ENCODE measurements at regions not wholly inside any gene's neighbourhood (a gene's known extent, or its start where the extent isn't known, plus 50 kb on each side); places are given as distances from the start of the nearest gene placed in this dataset.

- peak in 2 of 56 donors; percentile 0 to 18 for DNase-seq
Measured at GRCh38 chr2:66948234-66948633, 448.9 kb upstream of the ETAA1 start.

DNA sequence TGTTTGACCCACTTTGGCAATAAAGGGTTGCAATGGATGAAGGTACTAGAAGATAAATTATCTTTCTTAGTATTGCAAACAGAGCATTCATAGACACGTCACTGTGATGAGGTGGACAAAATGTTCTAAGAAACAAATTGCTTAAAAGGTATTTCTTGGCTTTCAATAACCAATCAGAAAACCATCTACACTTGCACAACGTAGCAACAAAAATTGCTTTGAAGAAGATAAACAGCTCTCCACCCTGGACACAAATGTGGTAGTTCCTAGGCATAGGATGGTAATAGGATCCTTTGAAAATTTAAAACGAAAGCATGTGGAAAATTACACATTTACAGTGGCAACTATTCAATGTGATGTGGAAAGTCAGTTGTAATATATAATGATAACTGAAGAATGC, 439.9 kb upstream of the ETAA1 start:
- no peak for DNase-seq

DNA sequence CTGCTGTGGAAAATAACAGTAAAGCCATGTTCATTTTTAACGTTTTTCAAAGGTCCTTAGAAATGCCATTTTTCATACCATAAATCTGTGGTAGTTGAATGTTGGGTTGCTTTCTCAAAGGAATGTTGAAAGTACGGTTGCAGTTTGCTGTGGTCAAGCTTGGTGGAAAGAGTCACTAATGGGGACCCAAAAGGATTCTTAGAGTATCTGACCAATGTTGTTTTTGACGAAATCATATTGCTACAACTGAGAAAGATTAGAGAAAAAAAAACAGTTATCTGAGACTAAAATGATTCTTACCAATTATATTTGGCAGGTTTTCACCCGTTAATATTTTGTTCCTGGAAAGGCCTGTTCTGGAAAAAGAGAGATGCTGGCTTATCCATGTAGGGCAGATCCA, 439.5 kb upstream of the ETAA1 start:
- no peak for DNase-seq

DNA sequence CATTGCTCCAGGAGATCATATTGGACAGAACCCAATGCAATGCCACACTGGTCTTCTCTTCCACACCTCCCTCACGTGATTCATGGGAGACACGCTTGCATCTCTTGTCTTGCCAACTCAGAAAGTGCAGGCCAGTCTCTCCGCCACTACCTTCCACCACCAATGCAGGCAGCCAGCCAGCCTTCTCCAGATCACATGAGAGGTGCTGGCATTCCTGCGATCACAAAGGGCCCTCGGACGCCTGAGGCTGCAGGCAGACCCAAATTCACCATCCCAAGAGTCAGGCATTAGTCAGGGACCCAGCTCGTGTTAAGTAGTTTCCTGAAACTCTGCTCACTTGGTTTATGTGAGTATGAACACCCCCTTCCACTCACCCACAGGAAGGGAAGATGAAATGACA, 437.0 kb upstream of the ETAA1 start:
- DNase-seq: no peak

DNA sequence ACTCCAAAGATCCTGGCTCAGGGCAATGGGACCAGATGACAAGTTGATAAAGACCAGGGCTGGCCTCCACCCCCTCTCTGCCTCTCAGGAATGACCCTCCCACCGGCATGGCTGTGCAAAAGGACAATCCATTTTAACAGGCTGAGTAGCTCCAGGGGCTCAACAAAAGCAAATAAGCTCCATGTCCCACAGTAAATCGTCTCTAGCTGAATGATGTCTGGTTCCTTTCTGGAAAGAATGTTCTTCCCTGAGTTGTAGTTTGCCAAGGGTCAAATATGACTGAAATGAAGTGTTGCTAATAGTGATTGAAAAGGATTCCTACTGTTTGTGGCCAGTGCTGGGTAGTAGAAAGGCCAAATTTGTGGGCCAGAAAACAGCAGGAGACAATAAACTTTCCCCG, 434.4 kb upstream of the ETAA1 start:
- no peak for DNase-seq

DNA sequence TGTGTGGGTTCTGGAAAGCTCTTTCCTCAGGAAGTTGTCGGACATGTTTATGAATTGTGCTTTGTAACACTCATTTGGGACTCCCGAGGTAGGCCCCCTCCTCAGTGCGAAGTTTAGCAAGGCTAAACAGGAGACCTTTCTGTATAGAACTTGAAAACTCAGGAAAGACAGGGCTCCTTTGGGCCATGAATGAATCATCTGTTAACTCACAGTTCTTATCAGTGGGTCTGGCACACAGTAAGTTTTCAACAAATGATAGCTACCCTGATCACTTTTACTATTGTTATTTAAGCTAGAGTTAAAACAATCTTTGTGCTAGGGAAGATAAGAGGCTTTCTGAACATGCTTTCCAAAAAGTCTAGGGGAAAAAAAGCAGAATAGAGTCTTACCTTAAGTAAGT, 430.5 kb upstream of the ETAA1 start:
- no peak for DNase-seq

DNA sequence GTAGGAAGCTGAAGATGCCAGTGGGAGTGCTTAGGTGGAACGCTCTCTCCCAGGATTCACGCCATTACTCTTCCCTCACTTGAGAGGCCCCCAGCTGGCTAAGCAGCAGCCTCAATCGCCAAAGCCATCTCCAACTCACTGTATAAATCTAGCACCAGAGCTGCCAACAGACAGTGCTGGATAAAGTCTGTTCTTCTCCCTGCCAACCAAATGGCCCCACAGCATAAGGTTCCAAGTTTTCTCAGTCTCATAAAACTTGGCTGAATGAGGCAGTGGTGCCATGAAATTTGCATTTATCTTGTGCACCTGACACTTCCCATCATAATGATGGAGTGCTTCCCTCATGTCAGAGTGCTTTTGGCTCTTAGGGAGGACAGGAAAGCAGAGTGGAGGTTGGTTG, 428.2 kb upstream of the ETAA1 start:
- no peak for DNase-seq

- DNase-seq: no peak
Measured at GRCh38 chr2:66981074-66981473, 416.1 kb upstream of the ETAA1 start.

DNA sequence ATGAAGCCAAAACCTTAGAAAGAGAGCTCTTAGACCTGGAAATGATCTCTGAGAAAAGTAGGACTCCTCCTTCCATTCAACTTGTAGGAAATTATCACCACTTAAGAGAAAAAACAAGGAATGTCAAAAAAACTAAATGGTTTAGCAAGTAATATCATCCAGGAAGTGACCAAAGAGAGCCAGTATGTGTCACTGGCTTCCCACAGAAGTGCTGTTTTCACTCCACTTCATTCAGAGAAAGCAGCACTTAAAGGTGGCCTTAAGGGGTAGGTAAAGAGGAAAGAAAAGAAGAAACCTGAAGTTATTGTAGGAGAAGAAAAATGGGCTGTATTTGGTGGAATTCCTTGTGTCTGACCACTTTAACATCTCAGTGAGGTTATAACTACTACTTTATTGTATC, 414.4 kb upstream of the ETAA1 start:
- DNase-seq: no peak

- no peak for DNase-seq
Measured at GRCh38 chr2:66984864-66985263, 412.3 kb upstream of the ETAA1 start.

DNA sequence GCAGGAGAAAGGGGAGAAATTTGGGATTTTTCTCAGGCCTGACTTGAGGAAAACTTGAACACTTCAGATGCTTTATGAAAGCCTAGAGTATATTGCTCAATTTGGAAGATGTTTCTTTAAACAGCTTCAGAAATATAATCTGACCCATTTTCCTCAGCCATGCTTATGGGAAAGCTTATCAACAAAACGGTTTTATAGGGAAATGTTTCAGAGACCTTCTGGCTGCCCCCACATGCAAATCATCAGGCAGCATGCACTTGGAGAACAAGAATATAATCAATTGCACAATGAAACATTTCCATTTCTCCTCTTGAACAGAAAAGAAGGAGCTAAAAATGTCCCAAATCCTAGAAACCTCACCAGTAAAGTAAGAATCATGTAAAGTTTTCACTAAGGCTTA, 411.2 kb upstream of the ETAA1 start:
- DNase-seq: no peak

DNA sequence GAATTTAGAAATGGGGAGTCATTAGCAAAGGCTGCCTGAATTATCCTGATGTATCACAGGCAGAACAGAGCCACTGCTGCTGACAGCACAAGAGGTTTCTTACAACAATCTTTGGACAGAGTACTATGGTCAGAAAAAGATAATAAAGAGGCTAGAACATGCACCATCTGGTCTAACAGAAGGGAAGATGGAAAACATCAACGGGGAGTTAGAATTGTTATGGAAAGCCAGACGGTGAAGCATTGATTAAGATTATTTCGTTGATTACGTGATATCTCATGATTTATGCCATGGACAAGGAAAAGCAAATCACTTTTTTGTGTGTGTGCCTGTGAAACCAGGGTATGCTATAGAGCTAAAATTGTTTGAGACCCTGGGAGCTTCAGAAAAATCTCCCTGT, 409.4 kb upstream of the ETAA1 start:
- no peak for DNase-seq

- no peak for DNase-seq
Measured at GRCh38 chr2:66994654-66995053, 402.5 kb upstream of the ETAA1 start.

GRCh38 chr2:66995636-66996035, 401.5 kb upstream of the ETAA1 start:
- DNase-seq: no peak

GRCh38 chr2:67002618-67003371, 394.3 kb upstream of the ETAA1 start:
- DNase-seq: no peak

DNA sequence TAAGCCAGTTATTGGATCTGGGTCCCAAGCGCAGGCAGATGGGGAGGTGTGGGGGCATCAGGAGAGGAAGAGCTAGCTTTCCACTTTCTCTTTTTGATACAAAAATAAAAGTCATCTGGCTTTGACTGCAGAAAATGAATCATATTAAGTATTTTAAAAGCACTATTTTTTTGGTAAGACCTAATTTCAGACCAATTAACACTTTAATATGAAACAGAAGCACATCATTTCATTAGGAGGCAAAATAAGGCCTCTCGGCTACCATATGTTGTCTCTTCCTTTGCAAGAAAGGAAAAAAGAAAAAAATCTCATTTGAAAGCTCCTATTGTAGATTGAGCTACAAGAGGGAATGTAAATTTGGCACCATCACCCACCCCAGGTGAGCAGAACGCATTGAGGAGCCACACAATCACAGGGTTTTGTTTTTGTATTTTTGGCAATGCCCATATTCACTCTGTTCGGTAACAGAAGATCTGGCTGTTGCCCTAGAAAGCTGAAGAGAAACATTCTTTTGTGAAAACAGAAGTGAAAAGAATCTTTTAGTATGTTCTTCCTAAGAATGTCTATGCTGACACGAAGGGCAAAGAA, 390.7 kb upstream of the ETAA1 start:
- peak in 1 of 56 donors; percentile 3 for DNase-seq

- no peak for DNase-seq
Measured at GRCh38 chr2:67008155-67008554, 389.0 kb upstream of the ETAA1 start.

DNA sequence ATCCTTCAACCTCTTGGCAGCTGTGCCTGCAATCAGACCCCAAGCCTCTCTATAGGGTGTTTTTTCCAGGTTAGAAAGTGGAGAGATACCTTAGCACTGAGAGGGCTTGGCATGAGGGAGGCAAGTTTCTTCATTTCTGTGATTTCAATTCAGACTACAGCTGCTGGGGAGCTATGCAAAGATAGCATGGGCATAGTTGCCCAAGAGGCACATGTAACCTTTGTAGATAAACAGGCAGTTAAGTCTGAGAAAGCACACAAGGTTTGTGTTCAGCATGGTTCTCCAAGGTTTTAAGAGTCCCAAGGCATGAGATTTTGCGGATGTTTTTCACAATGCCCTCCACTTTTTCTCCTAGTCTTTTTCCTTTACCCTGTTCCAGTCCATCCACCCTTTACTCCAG, 385.0 kb upstream of the ETAA1 start:
- no peak for DNase-seq

DNA sequence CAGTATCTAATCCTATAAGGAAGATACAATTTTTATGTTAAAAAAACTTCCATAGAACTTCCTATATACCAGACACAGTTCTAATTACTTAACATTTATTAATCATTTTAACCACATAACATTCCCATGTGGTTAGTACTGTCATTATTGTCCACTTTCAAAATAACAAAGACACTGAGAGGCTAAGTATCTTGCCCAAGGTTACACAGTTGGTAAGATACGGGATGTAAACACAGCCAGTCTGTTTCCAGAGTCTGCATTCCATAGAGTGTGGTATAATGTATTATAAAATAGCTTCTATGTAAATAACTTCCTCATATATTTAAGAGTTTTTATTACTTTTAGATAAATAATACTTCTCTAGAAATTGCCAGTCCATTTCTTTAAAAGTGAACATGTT, 383.3 kb upstream of the ETAA1 start:
- no peak for DNase-seq

- no peak for DNase-seq
Measured at GRCh38 chr2:67015681-67016080, 381.5 kb upstream of the ETAA1 start.

DNA sequence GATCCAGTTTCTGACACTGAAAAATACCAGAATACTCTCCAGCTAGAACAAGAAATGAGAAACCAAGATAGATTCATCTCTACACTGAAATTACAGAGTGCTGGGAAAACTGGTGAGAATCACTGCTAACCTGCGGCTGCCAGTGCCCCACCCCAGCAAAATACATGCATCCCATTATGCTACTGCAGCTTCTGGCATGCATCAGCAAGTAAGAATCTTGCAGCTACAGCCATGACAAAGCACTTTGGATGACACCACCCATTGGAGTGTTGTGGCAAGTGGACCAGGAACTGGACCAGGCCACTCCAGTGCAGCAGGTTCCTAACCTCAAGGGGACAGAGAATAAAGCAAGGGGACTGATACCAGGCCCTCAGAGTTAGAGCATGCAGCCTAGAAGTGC, 378.8 kb upstream of the ETAA1 start:
- DNase-seq: no peak

DNA sequence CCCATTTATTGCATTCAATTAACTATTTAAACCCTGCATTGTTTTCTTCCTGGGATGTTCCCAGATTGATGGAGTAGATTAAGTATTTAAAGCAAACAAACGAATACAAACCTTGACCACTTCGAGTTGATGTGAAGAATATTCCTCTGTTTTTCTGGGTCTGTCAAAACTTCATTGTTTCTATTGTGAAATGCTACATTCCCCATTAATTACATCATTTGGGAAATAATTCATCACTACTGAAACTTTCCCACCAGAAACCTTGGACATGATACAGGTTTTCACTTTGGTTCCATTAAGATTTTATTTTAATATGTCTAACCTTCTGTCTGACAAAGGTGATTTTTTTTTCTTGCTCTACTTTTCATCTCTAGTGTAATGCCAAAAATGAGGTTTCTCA, 365.1 kb upstream of the ETAA1 start:
- no peak for DNase-seq

GRCh38 chr2:67036444-67036843, 360.7 kb upstream of the ETAA1 start:
- no peak for DNase-seq

DNA sequence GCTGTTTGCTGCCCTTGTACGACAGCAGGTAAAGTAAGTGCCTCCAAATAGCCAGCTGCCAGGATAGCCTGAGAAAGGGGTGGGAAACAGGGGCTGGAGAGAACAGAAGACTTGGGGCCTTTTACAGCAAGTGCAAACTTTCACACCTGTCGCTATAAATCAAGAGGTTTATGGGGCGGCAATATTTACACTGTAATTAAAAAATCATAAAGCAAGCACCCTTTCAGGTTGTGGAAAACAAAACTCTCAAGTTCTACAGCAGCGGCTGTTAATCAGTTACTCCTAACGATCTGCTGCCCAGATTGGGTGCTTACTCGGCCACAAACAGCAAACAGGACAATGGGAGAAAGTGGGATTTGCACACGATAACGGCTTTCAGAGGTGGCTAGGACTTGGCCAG, 359.5 kb upstream of the ETAA1 start:
- DNase-seq: no peak

Measured in amygdala (tissue), 56 donors.